Liver (tissue), 3 donors: ENCODE measurements at regions not wholly inside any gene's neighbourhood (a gene's known extent, or its start where the extent isn't known, plus 50 kb on each side); places are given as distances from the start of the nearest gene placed in this dataset.

Experiments
- GABPA ChIP-seq, 2 donors: IDR thresholded peaks in 1 of 2; conservative IDR thresholded peaks in 1 of 2; 2 replicates each; pipeline ENCODE4 v1.6.1; 2016; ENCODE audit warnings: antibody characterized with exemption in 2 of 2, mild to moderate bottlenecking in 1 of 2, moderate library complexity in 1 of 2
- JUND ChIP-seq, 2 donors: IDR thresholded peaks; 2 replicates each; pipeline ENCODE4 v1.6.1; 2016; ENCODE audit warnings: antibody characterized with exemption in 2 of 2
- MAX ChIP-seq: IDR thresholded peaks from 2 replicates; pipeline ENCODE4 v1.6.1; 2016; ENCODE audit warnings: antibody characterized with exemption
- RAD21 ChIP-seq, 2 donors: IDR thresholded peaks; 2 replicates each; pipeline ENCODE4 v1.6.1; 2016; ENCODE audit warnings: antibody characterized with exemption in 2 of 2, mild to moderate bottlenecking in 2 of 2
- RXRA ChIP-seq, 2 donors: IDR thresholded peaks; 2 replicates each; pipeline ENCODE4 v1.6.1; 2017 to 2018; ENCODE audit warnings: antibody characterized with exemption in 2 of 2, mild to moderate bottlenecking in 1 of 2
- SP1 ChIP-seq: IDR thresholded peaks from 2 replicates; pipeline ENCODE4 v1.6.1; 2018; ENCODE audit warnings: antibody characterized with exemption, mild to moderate bottlenecking
- TAF1 ChIP-seq: conservative IDR thresholded peaks from 2 replicates; pipeline ENCODE4 v1.6.1; 2016; ENCODE audit warnings: antibody characterized with exemption, mild to moderate bottlenecking
- YY1 ChIP-seq: IDR thresholded peaks from 2 replicates; pipeline ENCODE4 v1.6.1; 2016; ENCODE audit warnings: antibody characterized with exemption, mild to moderate bottlenecking
- ZBTB33 ChIP-seq: IDR thresholded peaks from 2 replicates; pipeline ENCODE4 v1.6.1; 2016; ENCODE audit warnings: antibody characterized with exemption
- TF ChIP-seq, protein P1 (sequence below): fragments of 150-350 bp; IDR thresholded peaks from 2 replicates; pipeline ENCODE4 v1.5.1; 2017; ENCODE audit warnings: improper control_type of control experiment, low read depth, low read length; ENCODE audit not compliant: missing input control
- TF ChIP-seq, protein P2 (sequence below): IDR thresholded peaks from 2 replicates; pipeline ENCODE4 v1.6.1; 2016; ENCODE audit warnings: antibody characterized with exemption, mild to moderate bottlenecking
- TF ChIP-seq, protein P3 (sequence below): IDR thresholded peaks from 2 replicates; pipeline ENCODE4 v1.6.1; 2016; ENCODE audit warnings: antibody characterized with exemption
- donor health status: healthy.
- donor health status: healthy.

GRCh38 chr13:112236539-112237197 lies 139.5 kb upstream of the SPACA7 start:
- TF ChIP-seq, protein P1, sequence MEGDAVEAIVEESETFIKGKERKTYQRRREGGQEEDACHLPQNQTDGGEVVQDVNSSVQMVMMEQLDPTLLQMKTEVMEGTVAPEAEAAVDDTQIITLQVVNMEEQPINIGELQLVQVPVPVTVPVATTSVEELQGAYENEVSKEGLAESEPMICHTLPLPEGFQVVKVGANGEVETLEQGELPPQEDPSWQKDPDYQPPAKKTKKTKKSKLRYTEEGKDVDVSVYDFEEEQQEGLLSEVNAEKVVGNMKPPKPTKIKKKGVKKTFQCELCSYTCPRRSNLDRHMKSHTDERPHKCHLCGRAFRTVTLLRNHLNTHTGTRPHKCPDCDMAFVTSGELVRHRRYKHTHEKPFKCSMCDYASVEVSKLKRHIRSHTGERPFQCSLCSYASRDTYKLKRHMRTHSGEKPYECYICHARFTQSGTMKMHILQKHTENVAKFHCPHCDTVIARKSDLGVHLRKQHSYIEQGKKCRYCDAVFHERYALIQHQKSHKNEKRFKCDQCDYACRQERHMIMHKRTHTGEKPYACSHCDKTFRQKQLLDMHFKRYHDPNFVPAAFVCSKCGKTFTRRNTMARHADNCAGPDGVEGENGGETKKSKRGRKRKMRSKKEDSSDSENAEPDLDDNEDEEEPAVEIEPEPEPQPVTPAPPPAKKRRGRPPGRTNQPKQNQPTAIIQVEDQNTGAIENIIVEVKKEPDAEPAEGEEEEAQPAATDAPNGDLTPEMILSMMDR = no peak
- TF ChIP-seq RAD21 (IDR thresholded peaks at IDR 0.05) (peak; percentile 40 to 51), TAF1 (no peak), MAX (peak; percentile 46), ZBTB33 (peak; percentile 62), JUND (IDR thresholded peaks at IDR 0.05) (peak; percentile 19 to 75), SP1 (peak; percentile 65), RXRA (IDR thresholded peaks at IDR 0.05) (peak; percentile 19 to 78), GABPA (IDR thresholded peaks at IDR 0.05 in 1 of 2, conservative IDR thresholded peaks at IDR 0.05 in 1 of 2) (no peak), YY1 (peak; percentile 91)
- TF ChIP-seq, protein P2, sequence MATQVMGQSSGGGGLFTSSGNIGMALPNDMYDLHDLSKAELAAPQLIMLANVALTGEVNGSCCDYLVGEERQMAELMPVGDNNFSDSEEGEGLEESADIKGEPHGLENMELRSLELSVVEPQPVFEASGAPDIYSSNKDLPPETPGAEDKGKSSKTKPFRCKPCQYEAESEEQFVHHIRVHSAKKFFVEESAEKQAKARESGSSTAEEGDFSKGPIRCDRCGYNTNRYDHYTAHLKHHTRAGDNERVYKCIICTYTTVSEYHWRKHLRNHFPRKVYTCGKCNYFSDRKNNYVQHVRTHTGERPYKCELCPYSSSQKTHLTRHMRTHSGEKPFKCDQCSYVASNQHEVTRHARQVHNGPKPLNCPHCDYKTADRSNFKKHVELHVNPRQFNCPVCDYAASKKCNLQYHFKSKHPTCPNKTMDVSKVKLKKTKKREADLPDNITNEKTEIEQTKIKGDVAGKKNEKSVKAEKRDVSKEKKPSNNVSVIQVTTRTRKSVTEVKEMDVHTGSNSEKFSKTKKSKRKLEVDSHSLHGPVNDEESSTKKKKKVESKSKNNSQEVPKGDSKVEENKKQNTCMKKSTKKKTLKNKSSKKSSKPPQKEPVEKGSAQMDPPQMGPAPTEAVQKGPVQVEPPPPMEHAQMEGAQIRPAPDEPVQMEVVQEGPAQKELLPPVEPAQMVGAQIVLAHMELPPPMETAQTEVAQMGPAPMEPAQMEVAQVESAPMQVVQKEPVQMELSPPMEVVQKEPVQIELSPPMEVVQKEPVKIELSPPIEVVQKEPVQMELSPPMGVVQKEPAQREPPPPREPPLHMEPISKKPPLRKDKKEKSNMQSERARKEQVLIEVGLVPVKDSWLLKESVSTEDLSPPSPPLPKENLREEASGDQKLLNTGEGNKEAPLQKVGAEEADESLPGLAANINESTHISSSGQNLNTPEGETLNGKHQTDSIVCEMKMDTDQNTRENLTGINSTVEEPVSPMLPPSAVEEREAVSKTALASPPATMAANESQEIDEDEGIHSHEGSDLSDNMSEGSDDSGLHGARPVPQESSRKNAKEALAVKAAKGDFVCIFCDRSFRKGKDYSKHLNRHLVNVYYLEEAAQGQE = peak; percentile 82
- TF ChIP-seq, protein P3, sequence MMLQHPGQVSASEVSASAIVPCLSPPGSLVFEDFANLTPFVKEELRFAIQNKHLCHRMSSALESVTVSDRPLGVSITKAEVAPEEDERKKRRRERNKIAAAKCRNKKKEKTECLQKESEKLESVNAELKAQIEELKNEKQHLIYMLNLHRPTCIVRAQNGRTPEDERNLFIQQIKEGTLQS = peak; percentile 15
